ENCODE measurements at regions not wholly inside any gene's neighbourhood (a gene's known extent, or its start where the extent isn't known, plus 50 kb on each side); places are given as distances from the start of the nearest gene placed in this dataset.

- TF ChIP-seq EZH2 (IDR thresholded peaks at IDR 0.05; ENCODE audit: insufficient read depth, poor library complexity, severe bottlenecking) (no peak), EZH2phosphoT487 (IDR thresholded peaks at IDR 0.05; ENCODE audit: insufficient read depth, low read depth) (no peak)
Observed at GRCh38 chr15:93176065-93176464, 87.1 kb upstream of the RGMA start.
